HG03135 (cell line): ENCODE measurements at regions not wholly inside any gene's neighbourhood (a gene's known extent, or its start where the extent isn't known, plus 50 kb on each side); places are given as distances from the start of the nearest gene placed in this dataset.
"Not testable (repeated sequence)": the region's sequence is repeated elsewhere in the genome, so short reads cannot be mapped to it uniquely, and the experiment has no call there.

Source experiments
- ATAC-seq: cut with Tn5 transposase; IDR thresholded peaks from one replicate; pipeline ENCODE4 v1.9.1; 2021; ENCODE audit warnings: mild to moderate bottlenecking, moderate library complexity; ENCODE audit not compliant: unreplicated experiment

GRCh38 chr14:25440382-25440781 lies 390.4 kb upstream of the STXBP6 start:
- not testable (repeated sequence) for ATAC-seq

DNA sequence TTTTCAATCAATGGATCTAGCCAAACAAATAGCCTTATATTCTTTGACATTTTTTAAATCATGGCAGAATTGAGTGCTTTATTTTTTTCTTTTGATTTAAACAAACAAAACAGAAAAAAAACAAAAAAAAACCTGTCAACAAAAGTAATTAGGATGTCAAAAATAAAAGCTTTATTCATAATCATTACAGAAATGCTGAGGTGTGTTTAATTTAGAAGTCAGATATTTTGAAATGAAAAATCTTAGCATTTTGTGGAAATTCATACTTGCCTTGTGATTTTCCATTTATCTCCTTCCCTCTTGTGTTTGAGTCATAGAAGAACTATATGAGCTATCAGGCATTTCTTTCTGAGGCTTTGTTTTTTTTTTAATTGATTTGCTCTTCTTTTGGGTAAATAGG lies 387.0 kb upstream of the STXBP6 start:
- no peak for ATAC-seq

DNA sequence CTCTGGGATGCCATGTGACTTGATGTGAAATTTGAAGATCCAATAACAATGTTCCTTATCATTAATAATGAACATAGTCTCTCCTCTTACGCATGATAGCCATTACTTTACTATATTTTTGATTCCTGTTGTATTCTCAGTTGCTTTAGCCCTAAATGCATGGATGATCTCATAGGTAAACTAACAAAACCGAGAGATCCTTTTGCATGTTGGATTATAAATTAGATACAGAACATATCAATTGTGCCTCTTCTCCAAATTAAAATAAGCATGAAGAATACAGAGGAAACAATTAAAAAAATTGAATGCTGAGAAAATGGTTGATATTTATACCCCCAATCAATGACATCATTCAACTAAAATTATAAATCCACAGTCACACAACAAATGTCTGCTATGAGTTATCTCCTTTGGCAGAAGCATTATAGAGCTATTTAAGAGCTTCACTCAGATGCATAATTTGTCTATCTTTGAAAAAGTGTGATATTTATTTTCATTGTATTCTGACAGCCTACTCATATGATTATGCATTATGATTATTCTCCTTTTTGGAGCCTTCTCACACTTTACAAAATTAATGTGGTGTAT lies 386.4 kb upstream of the STXBP6 start:
- no peak for ATAC-seq

- ATAC-seq, result no peak
Observed at GRCh38 chr14:25431211-25432076, 381.5 kb upstream of the STXBP6 start.

GRCh38 chr14:25430808-25431207 lies 380.9 kb upstream of the STXBP6 start:
- ATAC-seq, result no peak

DNA sequence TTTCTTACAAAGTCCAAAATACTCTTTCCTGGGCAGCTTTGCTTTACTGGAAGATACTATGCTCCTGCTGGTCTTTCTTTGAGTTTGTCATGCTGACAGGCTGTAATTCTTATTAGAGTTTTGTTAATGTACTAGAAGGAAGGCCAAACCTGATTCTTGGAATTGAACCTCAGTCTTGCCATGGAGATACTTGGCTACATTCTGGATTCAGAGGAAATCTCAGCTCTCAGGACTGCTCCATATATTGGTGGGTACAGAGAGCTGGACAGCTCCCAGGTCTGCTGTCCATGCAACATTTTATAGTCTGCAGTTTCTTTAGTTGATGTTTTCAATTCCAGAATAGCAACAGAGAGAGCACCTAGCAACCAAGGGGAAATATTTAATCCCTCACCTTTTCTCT lies 363.1 kb upstream of the STXBP6 start:
- ATAC-seq, result no peak

DNA sequence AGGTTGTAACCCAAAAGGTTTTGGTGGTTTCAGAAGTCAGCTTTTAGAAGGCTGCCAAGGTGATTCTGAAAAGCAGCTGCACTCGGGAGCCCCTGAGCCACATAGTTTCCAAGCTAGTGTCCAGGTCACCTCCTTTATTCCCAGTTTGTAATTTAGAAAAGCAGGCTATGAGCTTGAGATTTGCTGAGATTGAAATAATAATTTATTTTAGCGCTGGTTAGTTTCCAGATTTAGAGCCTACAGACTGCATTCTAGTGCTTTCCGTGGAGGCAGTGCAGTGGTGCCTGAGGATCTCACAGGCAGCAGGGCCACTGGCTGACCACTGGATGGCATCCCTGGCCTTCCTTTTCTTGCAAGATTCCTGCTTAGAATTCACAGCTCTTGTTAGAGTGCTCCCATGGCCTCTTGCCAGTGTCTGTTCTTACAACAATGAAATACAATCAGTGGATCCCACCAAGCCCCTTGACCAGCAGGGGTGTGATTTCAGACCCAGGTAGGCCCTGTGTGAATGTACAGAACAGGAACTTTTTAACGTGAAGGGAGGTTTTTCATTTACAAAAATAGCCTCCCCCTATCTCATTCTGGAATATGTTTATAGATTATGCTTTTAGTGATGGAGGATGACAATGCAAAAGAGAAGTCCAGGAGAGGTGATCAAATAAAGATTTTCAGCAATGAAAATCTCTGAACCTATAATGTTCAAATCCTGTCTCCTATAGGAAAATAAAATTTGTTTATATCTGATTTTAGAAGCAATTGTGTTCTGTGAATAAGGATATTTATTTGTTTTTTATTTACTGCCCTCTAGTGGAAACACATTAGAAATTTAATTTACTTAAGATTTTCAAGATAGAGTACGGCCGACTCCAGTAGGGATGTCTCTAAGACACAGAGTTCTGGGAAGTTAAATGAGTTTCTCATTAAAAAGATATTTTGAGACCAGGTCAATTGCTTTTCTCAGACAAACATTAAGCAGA lies 362.1 kb upstream of the STXBP6 start:
- no peak for ATAC-seq

DNA sequence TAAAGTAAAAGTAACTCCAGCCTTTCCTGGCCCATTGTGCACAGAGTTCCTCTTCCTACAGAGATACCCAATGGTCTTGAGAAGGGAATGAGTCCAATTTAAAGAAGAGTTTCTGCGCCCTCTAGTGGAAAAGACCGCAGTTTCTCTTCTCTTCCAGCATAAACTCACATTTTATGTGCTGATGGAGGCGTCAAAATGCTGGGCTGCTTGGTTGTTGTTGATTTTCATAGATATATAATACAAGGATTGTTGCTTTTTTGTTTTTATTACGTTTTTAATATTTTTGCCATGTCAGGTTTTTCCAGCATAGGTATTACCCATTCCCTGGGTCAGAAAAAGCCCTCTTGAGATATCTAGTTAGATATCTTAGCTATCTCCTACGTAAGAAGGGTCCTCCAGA lies 356.9 kb upstream of the STXBP6 start:
- no peak for ATAC-seq

DNA sequence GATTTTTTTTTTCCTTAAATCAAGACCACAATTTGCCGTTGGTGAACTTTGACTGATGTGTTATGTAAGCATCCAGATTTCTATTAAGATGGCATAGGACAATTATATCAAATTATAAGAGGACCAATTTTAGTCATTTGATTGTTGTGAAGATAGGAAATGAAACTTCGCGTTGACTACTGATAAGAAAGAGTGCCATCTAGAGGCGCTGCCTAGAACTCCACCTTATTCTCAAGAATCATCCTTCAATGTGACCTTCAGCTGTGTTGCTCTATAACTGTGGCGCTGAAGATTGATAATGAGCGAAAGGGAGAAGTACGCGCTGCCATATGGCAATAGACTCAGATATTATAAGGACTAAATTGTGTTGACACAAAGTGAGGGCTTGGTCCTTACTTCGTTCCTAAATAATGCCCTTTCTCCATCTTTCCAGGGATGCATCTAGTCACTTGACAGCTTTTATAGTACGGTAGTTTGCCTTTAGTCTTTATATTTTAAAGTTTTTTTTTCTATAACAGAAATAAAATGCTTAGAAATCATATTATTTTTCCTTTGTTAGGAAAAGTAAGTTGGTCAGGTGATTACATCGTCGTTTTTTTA lies 350.8 kb upstream of the STXBP6 start:
- no peak for ATAC-seq

GRCh38 chr14:25396128-25396527 lies 346.2 kb upstream of the STXBP6 start:
- no peak for ATAC-seq

DNA sequence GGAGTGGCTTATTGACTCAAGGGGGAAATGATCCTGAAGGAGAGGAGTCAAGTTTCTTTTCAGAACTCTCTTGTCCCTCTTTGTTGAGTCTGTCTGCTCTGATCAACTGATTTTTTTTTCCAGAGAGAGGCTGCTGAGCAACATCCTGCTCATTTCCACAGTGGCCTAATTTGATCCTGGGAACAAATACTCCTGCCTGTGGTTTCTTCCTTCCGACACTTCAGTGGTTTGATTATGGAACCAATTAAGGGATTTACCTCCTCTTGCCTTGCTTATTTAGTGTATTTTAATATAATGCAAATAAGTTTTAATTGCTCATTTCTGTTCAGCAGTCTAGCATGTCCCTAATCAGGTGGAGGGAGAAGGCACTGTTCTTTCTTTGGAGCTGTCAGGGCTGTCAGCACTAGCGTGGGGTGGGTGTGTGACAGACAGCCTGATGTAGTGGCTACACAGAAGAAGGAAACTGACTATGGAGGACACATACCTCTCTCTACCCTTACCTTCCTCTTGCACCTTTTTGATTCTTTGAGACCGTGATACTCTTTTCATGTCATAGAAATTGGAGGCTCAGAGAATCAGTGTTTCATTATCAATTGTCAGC lies 344.9 kb upstream of the STXBP6 start:
- ATAC-seq, result no peak

DNA sequence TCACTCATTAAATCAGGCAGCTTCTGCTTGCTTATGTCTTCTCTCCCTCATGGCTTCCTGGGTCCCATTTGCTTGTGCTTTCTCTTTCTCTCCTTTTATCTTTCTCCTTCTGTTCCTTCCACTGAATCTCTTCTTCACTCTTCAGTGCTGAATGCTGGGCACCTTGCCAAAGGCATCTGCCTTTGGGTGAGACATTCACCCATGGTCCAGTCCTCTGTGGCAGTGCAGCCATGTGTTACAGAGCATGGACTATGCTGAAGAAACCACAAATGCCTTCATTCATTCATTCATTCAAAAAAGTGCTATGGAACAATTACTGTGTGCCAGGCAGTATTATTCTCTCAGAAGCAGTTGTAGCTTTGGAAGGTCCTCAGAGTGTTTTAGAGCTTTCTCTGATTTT lies 344.4 kb upstream of the STXBP6 start:
- ATAC-seq, result no peak

DNA sequence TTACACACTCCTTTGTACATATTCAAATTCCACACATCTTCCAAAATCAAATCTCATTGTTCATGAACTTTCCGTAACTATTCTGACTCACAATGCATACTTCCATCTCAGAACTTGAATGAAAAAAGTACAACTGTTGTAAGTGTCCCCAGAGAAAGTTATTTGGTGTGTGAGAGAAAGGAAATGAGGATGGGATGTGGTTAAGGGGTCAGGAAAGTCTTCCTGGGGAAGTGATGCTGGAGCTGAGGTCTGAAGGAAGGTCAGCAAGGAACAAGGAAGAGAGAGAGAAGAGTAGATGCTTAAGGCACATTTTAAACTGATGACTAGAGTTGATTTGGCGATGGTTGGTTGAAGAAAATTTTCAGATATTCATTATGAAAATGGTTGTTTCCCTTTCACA lies 340.0 kb upstream of the STXBP6 start:
- ATAC-seq, result no peak

DNA sequence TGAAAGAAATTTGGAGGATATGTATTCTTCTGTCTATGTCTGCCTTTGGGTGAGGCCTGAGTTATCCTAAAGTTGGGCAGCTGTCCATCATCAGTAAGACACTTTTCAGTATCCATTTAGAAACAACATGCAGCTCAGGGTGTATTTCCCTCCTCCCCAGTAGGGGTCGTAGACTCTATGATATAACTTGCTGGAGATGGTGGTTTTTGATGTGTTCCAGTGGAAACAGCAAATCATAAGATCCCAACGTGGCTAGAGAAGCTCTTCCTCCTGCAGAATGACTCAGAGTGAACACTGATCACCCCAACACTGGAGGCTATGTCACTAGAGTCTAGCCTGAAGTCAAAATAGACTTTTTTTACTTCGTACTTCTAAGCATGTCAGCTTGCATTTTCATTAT lies 331.6 kb upstream of the STXBP6 start:
- no peak for ATAC-seq

GRCh38 chr14:25375639-25376038 lies 325.7 kb upstream of the STXBP6 start:
- no peak for ATAC-seq

DNA sequence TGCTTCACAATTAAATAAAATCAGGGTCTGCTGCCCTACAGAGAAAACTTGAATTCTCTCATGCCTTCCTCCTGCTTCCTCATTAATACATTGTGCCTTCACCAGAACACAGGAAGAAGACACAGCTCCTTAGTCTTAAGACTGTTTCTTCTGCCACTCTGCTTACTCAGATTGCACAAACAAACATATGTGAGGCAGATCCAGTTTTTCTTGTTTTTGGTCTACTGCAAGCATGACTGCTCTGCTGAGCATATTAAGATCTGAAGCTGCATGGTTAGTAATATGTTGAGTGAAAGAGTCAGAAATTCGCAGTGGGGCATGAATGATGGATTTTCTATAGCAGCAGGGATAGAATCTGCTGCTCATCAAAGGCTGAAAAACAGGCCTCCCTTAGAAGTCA lies 321.1 kb upstream of the STXBP6 start:
- ATAC-seq, result no peak

GRCh38 chr14:25370057-25370456 lies 320.1 kb upstream of the STXBP6 start:
- ATAC-seq, result not testable (repeated sequence)

DNA sequence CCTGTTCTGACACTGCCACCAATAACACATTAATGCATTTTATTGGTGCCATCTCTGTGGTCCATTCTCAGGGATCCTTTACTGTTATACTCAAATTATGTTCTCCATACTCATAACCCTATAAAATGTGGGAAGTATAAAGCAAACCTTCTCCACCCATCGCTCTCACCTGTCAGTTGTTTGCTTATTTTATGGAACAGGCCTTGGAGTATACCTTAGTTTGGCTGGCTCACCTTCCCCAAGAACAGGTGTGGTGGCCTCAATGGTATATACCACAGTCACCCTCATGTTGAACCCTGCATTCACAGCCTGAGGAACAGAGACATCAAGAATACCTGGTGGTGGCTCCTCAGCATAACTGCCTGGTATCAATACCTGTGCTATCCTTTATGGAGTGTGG lies 308.4 kb upstream of the STXBP6 start:
- ATAC-seq, result no peak

- ATAC-seq, result no peak
Observed at GRCh38 chr14:25351269-25351668, 301.3 kb upstream of the STXBP6 start.

- ATAC-seq, result no peak
Observed at GRCh38 chr14:25350802-25351201, 300.9 kb upstream of the STXBP6 start.

DNA sequence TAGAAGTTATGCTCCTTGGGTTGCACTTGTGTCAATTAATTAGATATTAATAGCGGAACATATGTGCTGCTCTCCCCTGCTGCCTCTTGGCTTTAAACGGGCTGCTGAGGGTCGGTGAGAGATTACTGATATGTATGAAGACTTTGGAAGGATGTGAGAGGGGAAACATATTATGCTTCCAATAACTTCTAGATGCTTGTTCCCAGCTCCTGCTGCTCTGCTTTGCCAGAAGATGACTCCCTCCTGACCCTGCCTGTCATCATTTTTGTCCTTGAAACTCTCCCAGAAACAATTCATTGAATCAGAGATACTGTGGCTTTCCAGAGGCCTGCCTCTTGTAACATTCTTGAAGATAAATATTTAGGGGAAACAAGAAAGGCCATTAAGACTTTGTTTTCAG lies 300.1 kb upstream of the STXBP6 start:
- ATAC-seq, result no peak
